Mesothelial cell of epicardium (in vitro differentiated cells): ENCODE measurements at regions not wholly inside any gene's neighbourhood (a gene's known extent, or its start where the extent isn't known, plus 50 kb on each side); places are given as distances from the start of the nearest gene placed in this dataset.
"Not testable (repeated sequence)": the region's sequence is repeated elsewhere in the genome, so short reads cannot be mapped to it uniquely, and the experiment has no call there.

Experiments used
- DNase-seq, 2 experiments: peaks; one replicate each; pipeline ENCODE4 v3.0.0; 2021; ENCODE audit warnings: low spot score in 2 of 2; ENCODE audit not compliant: unreplicated experiment in 2 of 2
- H3K27ac Mint-ChIP-seq: 2 replicates; pipeline ENCODE4 v1.8.0; 2021; ENCODE audit warnings: mixed read lengths
- H3K27me3 Mint-ChIP-seq: 2 replicates; pipeline ENCODE4 v1.8.0; 2021; ENCODE audit warnings: low read depth, mixed read lengths
- H3K36me3 Mint-ChIP-seq: 2 replicates; pipeline ENCODE4 v1.8.0; 2021; ENCODE audit warnings: mixed read lengths
- H3K4me1 Mint-ChIP-seq: 2 replicates; pipeline ENCODE4 v1.8.0; 2021; ENCODE audit warnings: mixed read lengths
- H3K4me3 Mint-ChIP-seq: 2 replicates; pipeline ENCODE4 v1.8.0; 2021; ENCODE audit warnings: mild to moderate bottlenecking, moderate library complexity, mixed read lengths
- H3K9me3 Mint-ChIP-seq: 2 replicates; pipeline ENCODE4 v1.8.0; 2021; ENCODE audit warnings: mixed read lengths
- TF ChIP-seq, protein P1 (sequence below): fragments of 200-600 bp; sonication (generic); IDR thresholded peaks from one replicate; pipeline ENCODE4 v1.5.0; 2021; ENCODE audit warnings: antibody characterized with exemption; ENCODE audit not compliant: unreplicated experiment

- DNase-seq = no peak
- Mint-ChIP-seq H3K27me3 (no peaks in the 10 kb centered on the region), H3K27ac (no peak overlapping the region), H3K9me3 (peaks cover 38% of the 10 kb centered on the region), H3K4me3 (no peak overlapping the region), H3K36me3 (peaks cover 15% of the 10 kb centered on the region), H3K4me1 (peaks cover 3% of the 10 kb centered on the region)
- TF ChIP-seq, protein P1, sequence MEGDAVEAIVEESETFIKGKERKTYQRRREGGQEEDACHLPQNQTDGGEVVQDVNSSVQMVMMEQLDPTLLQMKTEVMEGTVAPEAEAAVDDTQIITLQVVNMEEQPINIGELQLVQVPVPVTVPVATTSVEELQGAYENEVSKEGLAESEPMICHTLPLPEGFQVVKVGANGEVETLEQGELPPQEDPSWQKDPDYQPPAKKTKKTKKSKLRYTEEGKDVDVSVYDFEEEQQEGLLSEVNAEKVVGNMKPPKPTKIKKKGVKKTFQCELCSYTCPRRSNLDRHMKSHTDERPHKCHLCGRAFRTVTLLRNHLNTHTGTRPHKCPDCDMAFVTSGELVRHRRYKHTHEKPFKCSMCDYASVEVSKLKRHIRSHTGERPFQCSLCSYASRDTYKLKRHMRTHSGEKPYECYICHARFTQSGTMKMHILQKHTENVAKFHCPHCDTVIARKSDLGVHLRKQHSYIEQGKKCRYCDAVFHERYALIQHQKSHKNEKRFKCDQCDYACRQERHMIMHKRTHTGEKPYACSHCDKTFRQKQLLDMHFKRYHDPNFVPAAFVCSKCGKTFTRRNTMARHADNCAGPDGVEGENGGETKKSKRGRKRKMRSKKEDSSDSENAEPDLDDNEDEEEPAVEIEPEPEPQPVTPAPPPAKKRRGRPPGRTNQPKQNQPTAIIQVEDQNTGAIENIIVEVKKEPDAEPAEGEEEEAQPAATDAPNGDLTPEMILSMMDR = no peak
Observed at GRCh38 chr14:27327095-27327494, 729.3 kb upstream of the NOVA1 start.

DNA sequence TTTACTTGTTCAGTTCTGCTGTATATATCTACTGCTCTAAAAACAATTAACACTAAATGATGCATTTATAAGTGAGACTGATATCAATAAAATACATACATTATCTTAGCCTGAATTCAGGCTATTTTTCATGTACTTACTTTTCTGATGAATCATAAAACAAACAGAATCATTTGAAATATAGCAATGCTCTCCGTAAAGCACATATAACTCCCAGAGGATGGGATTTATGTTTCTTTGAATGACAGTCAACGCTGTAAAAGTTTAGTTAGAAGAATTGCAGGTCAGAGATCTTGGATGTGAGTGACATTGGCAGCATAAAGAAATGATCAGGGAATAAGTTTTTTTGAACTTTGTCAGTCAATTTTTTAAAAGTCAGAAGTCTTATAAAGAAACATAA, 740.2 kb upstream of the NOVA1 start:
- no peaks in the 10 kb centered on the region for H3K36me3 Mint-ChIP-seq
- no peaks in the 10 kb centered on the region for H3K27me3 Mint-ChIP-seq
- no peaks in the 10 kb centered on the region for H3K4me1 Mint-ChIP-seq
- H3K4me3 Mint-ChIP-seq = no peak overlapping the region
- TF ChIP-seq, protein P1 = no peak
- peaks cover 17% of the 10 kb centered on the region for H3K9me3 Mint-ChIP-seq
- H3K27ac Mint-ChIP-seq = no peak overlapping the region
- DNase-seq = no peak

GRCh38 chr14:27363036-27363435, 765.2 kb upstream of the NOVA1 start:
- DNase-seq, H3K27ac Mint-ChIP-seq: not testable (repeated sequence)

GRCh38 chr14:27366596-27366995, 768.8 kb upstream of the NOVA1 start:
- DNase-seq = no peak
- Mint-ChIP-seq H3K4me1 (no peaks in the 10 kb centered on the region), H3K27ac (no peak overlapping the region), H3K27me3 (no peaks in the 10 kb centered on the region), H3K9me3 (peaks cover 5% of the 10 kb centered on the region), H3K4me3 (no peak overlapping the region), H3K36me3 (no peaks in the 10 kb centered on the region)
- TF ChIP-seq, protein P1 = no peak

More at GRCh38 chr14:27363036-27363435, 765.2 kb upstream of the NOVA1 start:
- not testable (repeated sequence) for H3K27me3 Mint-ChIP-seq, H3K36me3 Mint-ChIP-seq, H3K4me1 Mint-ChIP-seq, H3K4me3 Mint-ChIP-seq
- H3K9me3 Mint-ChIP-seq = peaks cover 30% of the 10 kb centered on the region

DNA sequence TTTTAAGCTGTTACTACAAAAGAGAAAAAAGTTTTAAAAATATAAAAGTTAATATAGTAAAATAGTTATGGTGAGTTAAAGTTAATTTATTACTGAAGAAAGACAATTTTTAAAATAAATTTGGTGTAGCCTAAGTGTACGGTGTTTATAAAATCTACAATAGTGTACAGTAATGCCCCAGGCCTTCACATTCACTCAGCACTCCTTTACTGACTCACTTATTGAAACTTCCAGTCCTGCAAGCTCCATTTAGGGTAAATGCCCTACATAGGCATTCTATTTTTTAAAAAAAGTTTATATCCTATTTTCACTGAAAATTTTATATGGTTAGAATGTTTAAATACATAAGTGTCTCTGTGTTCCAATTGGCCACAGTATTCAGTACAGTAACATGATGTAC, 769.5 kb upstream of the NOVA1 start:
- Mint-ChIP-seq H3K9me3 (no peaks in the 10 kb centered on the region), H3K27me3 (no peaks in the 10 kb centered on the region), H3K4me3 (no peak overlapping the region), H3K4me1 (no peaks in the 10 kb centered on the region), H3K36me3 (no peaks in the 10 kb centered on the region), H3K27ac (no peak overlapping the region)
- TF ChIP-seq, protein P1 = no peak
- DNase-seq = no peak

DNA sequence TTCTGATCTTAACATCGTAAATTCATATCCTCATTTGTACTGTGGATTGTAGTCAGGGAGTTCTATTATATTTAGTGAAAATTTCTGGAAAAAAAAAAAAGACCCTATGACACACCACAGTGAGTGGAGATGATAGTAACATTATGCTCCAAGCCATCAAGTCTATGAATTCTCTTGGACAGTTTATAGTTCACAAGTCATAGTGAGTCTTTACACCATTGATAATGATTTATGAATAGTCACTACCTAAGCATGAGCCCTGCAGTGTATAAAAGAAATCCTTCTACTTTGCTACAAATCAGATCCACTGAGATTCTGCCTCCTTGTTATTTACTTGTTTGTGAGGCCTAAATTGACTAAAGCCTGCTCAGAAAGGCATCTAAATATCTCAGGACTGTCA, 772.2 kb upstream of the NOVA1 start:
- no peaks in the 10 kb centered on the region for H3K36me3 Mint-ChIP-seq
- no peak overlapping the region for H3K27ac Mint-ChIP-seq
- TF ChIP-seq, protein P1 = no peak
- peaks cover 1% of the 10 kb centered on the region for H3K9me3 Mint-ChIP-seq
- no peaks in the 10 kb centered on the region for H3K27me3 Mint-ChIP-seq
- DNase-seq = no peak
- no peak overlapping the region for H3K4me3 Mint-ChIP-seq
- peaks cover 5% of the 10 kb centered on the region for H3K4me1 Mint-ChIP-seq
